K562 (cell line): ENCODE measurements at regions not wholly inside any gene's neighbourhood (a gene's known extent, or its start where the extent isn't known, plus 50 kb on each side); places are given as distances from the start of the nearest gene placed in this dataset.
A peak's percentile ranks its signal among the peaks of the same experiment; 100 is the strongest.

Experiments used
- BCOR ChIP-seq: fragments of 450-650 bp; IDR thresholded peaks from 2 replicates; pipeline ENCODE4 v1.6.1; 2016
- C11orf30 ChIP-seq: fragments of 450-650 bp; IDR thresholded peaks from 2 replicates; pipeline ENCODE4 v1.6.1; 2016; ENCODE audit warnings: low read depth, mild to moderate bottlenecking
- CEBPG ChIP-seq, 3 experiments: fragments of 200-800 bp in 1 of 3; sonication (Bioruptor generic) in 1 of 3; sonication (generic) in 1 of 3; formaldehyde crosslinking in 1 of 3; IDR thresholded peaks in 2 of 3; conservative IDR thresholded peaks in 1 of 3; 2 replicates each; pipeline versions ENCODE4 v1.6.1 to v1.8.0; 2016 to 2022; ENCODE audit warnings: missing compliant biosample characterization in 2 of 3, missing genetic modification characterization in 2 of 3, mild to moderate bottlenecking in 1 of 3, missing genetic modification reagents in 1 of 3
- CREB5 ChIP-seq: fragments of 250-450 bp; sonication (Bioruptor Pico); IDR thresholded peaks from 2 replicates; pipeline ENCODE4 v1.5.0; 2020; ENCODE audit warnings: mild to moderate bottlenecking
- DMBX1 ChIP-seq: fragments of 250-450 bp; sonication (Bioruptor Pico); IDR thresholded peaks from 2 replicates; pipeline ENCODE4 v1.8.0; 2022; ENCODE audit warnings: inconsistent platforms, mild to moderate bottlenecking, moderate library complexity, borderline replicate concordance
- ETS2 ChIP-seq: IDR thresholded peaks from 2 replicates; pipeline ENCODE4 v1.6.1; 2016; ENCODE audit warnings: borderline replicate concordance, missing genetic modification characterization, mild to moderate bottlenecking, moderate library complexity, missing compliant biosample characterization; ENCODE audit not compliant: poor library complexity, severe bottlenecking
- GABPB1 ChIP-seq: sonication (generic); formaldehyde crosslinking; IDR thresholded peaks from 2 replicates; pipeline ENCODE4 v1.8.0; 2022; ENCODE audit warnings: mild to moderate bottlenecking, missing genetic modification reagents
- HDAC8 ChIP-seq: fragments of 450-650 bp; IDR thresholded peaks from 2 replicates; pipeline ENCODE4 v1.6.1; 2016; ENCODE audit warnings: mild to moderate bottlenecking, missing genetic modification characterization, moderate library complexity, missing compliant biosample characterization
- JUND ChIP-seq, 2 experiments: IDR thresholded peaks; 2 replicates in 1 of 2; 3 replicates in 1 of 2; pipeline ENCODE4 v1.6.1; 2011; ENCODE audit warnings: borderline replicate concordance in 2 of 2, low read depth in 2 of 2, low read length in 2 of 2, improper control_type of control experiment in 1 of 2, missing biosample characterization in 1 of 2, missing genetic modification characterization in 1 of 2, missing genetic modification reagents in 1 of 2
- MAFF ChIP-seq: IDR thresholded peaks from 2 replicates; pipeline ENCODE4 v1.6.1; 2012; ENCODE audit warnings: low read length, improper control_type of control experiment
- NFE2 ChIP-seq: IDR thresholded peaks from 2 replicates; pipeline ENCODE4 v1.6.1; 2014; ENCODE audit warnings: antibody characterized with exemption, low read depth
- NKRF ChIP-seq: fragments of 450-650 bp; IDR thresholded peaks from 2 replicates; pipeline ENCODE4 v1.6.1; 2016; ENCODE audit warnings: borderline replicate concordance
- NR2C1 ChIP-seq, 2 experiments: fragments of 450-650 bp; IDR thresholded peaks; 2 replicates each; pipeline ENCODE4 v1.6.1; 2017; ENCODE audit warnings: mild to moderate bottlenecking in 2 of 2, antibody characterized with exemption in 1 of 2, inconsistent platforms in 1 of 2, missing compliant biosample characterization in 1 of 2, missing genetic modification characterization in 1 of 2
- PHF21A ChIP-seq: fragments of 450-650 bp; IDR thresholded peaks from 2 replicates; pipeline ENCODE4 v1.6.1; 2017; ENCODE audit warnings: low read depth, borderline replicate concordance
- POU5F1 ChIP-seq: fragments of 150-350 bp; IDR thresholded peaks from 2 replicates; pipeline ENCODE4 v1.6.1; 2014; ENCODE audit warnings: borderline replicate concordance, low read length, low read depth, mild to moderate bottlenecking; ENCODE audit not compliant: partially characterized antibody
- PTTG1 ChIP-seq: fragments of 450-650 bp; IDR thresholded peaks from 2 replicates; pipeline ENCODE4 v1.6.1; 2016; ENCODE audit warnings: low read depth, mild to moderate bottlenecking, missing genetic modification characterization, missing compliant biosample characterization
- SLC30A9 ChIP-seq: fragments of 250-450 bp; sonication (Bioruptor Pico); IDR thresholded peaks from 2 replicates; pipeline ENCODE4 v1.8.0; 2022; ENCODE audit warnings: mild to moderate bottlenecking, moderate library complexity
- SNRNP70 ChIP-seq: fragments of 200-400 bp; formaldehyde crosslinking; optimal IDR thresholded peaks from 2 replicates; pipeline ENCODE3; 2017; ENCODE audit warnings: low read depth, low read length
- ZBTB12 ChIP-seq: fragments of 250-450 bp; sonication (Bioruptor Pico); IDR thresholded peaks from 2 replicates; pipeline ENCODE4 v1.4.0; 2020
- ZNF584 ChIP-seq: fragments of 200-800 bp; sonication (Bioruptor generic); IDR thresholded peaks from 2 replicates; pipeline ENCODE4 v1.6.1; 2016; ENCODE audit warnings: low read depth, mild to moderate bottlenecking, missing genetic modification characterization, missing compliant biosample characterization
- ZNF589 ChIP-seq: fragments of 200-800 bp; sonication (Bioruptor generic); IDR thresholded peaks from 2 replicates; pipeline ENCODE4 v1.6.1; 2016; ENCODE audit warnings: low read depth, missing genetic modification characterization, missing compliant biosample characterization
- ZNF695 ChIP-seq: fragments of 450-650 bp; formaldehyde crosslinking; IDR thresholded peaks from 2 replicates; pipeline ENCODE4 v1.4.0; 2020; ENCODE audit warnings: mild to moderate bottlenecking, moderate library complexity
- ZNF76 ChIP-seq: fragments of 250-450 bp; sonication (Bioruptor Pico); IDR thresholded peaks from 2 replicates; pipeline ENCODE4 v1.4.0; 2020; ENCODE audit warnings: mild to moderate bottlenecking, moderate library complexity, borderline replicate concordance
- ZNF785 ChIP-seq: fragments of 250-450 bp; sonication (Bioruptor Pico); IDR thresholded peaks from 2 replicates; pipeline ENCODE4 v1.4.0; 2020; ENCODE audit warnings: mild to moderate bottlenecking

- TF ChIP-seq CEBPG (CRISPR knock-in tag; IDR thresholded peaks at IDR 0.05) (no peak), CEBPG (tag; conservative IDR thresholded peaks at IDR 0.05 in 1 of 2, IDR thresholded peaks at IDR 0.05 in 1 of 2) (no peak), GABPB1 (CRISPR knock-in tag) (no peak), NKRF (no peak), ZNF76 (no peak), ZNF695 (CRISPR knock-in tag) (no peak), C11orf30 (peak; percentile 90), JUND (IDR thresholded peaks at IDR 0.05; ENCODE audit: borderline replicate concordance, low read depth, low read length) (no peak), JUND (tag; IDR thresholded peaks at IDR 0.05; ENCODE audit: borderline replicate concordance, low read depth, low read length) (0 out of 3 replicates have a peak, but pooled peaks have one; percentile 27), NFE2 (peak; percentile 64; the same call in 1 of the 2 replicates), ETS2 (no peak), DMBX1 (CRISPR knock-in tag) (no peak), PTTG1 (no peak), CREB5 (no peak), POU5F1 (no peak), HDAC8 (no peak), MAFF (peak; percentile 70), ZNF589 (CRISPR knock-in tag) (no peak), PHF21A (no peak), BCOR (no peak), ZNF584 (CRISPR knock-in tag) (no peak), SLC30A9 (CRISPR knock-in tag) (no peak), NR2C1 (IDR thresholded peaks at IDR 0.05) (no peak), NR2C1 (tag; IDR thresholded peaks at IDR 0.05) (no peak), ZNF785 (no peak), SNRNP70 (no peak), ZBTB12 (CRISPR knock-in tag) (no peak)
These were observed 83.8 kb downstream of the TMEM130 start (continued) for GRCh38 chr7:98785929-98786571.
